Omental fat pad (tissue), 3 donors: ENCODE measurements at regions not wholly inside any gene's neighbourhood (a gene's known extent, or its start where the extent isn't known, plus 50 kb on each side); places are given as distances from the start of the nearest gene placed in this dataset.

Experiments
- ATAC-seq: fragments of 150-250 bp; one replicate; pipeline ENCODE4 v1.9.1; 2016; ENCODE audit warnings: mild to moderate bottlenecking, moderate library complexity; ENCODE audit not compliant: low FRiP score
- DNase-seq: peaks from one replicate; pipeline ENCODE4 v3.0.0-alpha.2; 2019; ENCODE audit warnings: low spot score
- TF ChIP-seq, protein P1 (sequence below), 3 donors: fragments of 450-650 bp; IDR thresholded peaks; one replicate each; pipeline ENCODE4 v1.5.1; 2016 to 2017; ENCODE audit warnings: antibody characterized with exemption in 3 of 3, mild to moderate bottlenecking in 3 of 3, moderate library complexity in 2 of 3

GRCh38 chr14:49980027-49980426 lies 87.1 kb downstream of the ARF6 start:
- DNase-seq (no peak), ATAC-seq (no peak)
- TF ChIP-seq, protein P1, sequence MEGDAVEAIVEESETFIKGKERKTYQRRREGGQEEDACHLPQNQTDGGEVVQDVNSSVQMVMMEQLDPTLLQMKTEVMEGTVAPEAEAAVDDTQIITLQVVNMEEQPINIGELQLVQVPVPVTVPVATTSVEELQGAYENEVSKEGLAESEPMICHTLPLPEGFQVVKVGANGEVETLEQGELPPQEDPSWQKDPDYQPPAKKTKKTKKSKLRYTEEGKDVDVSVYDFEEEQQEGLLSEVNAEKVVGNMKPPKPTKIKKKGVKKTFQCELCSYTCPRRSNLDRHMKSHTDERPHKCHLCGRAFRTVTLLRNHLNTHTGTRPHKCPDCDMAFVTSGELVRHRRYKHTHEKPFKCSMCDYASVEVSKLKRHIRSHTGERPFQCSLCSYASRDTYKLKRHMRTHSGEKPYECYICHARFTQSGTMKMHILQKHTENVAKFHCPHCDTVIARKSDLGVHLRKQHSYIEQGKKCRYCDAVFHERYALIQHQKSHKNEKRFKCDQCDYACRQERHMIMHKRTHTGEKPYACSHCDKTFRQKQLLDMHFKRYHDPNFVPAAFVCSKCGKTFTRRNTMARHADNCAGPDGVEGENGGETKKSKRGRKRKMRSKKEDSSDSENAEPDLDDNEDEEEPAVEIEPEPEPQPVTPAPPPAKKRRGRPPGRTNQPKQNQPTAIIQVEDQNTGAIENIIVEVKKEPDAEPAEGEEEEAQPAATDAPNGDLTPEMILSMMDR (IDR thresholded peaks at IDR 0.05) = no peak

DNA sequence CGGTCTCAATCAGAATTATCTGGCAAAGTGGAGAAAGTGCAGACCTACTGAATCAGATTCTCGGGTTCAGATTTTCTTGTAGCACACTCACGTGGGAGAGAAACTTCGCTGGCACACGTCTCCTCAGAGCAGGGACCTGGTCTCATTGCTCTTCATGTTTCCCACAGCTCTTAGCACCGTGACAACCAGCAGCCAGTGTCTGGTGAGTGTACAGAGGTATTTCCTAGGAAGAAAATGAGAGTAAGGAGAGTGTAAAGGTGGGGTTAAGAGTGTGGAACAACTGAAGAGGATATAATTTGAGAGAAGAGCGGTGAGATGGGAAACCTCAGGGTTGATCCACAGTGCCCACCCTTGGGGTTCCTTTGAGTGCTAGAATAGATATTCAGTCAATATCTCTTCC lies 89.2 kb downstream of the ARF6 start:
- ATAC-seq (peak; percentile 21), DNase-seq (no peak)
- TF ChIP-seq, protein P1 (IDR thresholded peaks at IDR 0.05) = no peak

- TF ChIP-seq, protein P1 (IDR thresholded peaks at IDR 0.05) = no peak
- DNase-seq = no peak
- ATAC-seq = peak; percentile 45
Measured at GRCh38 chr14:49982501-49982951, 89.6 kb downstream of the ARF6 start.

- ATAC-seq = no peak
- no peak for DNase-seq
- TF ChIP-seq, protein P1 (IDR thresholded peaks at IDR 0.05) = no peak
Measured at GRCh38 chr14:49984424-49984823, 91.5 kb downstream of the ARF6 start.

DNA sequence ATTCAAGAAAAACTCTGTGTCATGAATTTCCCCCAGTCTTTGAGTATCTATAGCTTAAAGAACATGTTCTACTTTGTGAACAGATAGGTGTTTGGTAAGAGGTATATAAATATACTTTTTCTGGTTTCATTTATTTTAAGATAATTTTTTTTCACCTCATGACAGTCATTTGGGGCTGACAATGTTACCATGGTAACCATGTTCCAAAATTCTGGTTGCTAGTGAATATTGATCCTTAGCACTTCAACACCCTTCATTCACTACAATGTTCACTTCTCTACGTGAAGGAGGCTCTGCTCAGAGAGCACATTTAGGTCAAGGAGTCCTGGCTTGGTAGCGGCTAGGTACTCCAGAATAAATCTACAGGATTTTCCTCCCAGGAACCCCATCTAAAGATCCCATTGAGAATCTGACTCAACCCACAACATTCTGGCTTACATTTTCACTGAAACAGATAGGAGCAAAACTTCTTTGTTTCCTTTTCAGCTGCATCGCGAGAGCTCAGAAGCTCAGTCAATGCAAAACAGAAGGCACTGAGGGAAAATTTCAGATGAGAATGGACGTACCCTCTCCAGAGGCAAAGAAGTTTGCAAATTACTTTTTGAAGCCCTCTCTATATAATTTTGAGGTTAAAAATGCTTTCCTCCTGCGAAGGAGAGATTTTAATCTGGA lies 93.6 kb downstream of the ARF6 start:
- TF ChIP-seq, protein P1 (IDR thresholded peaks at IDR 0.05) = no peak
- ATAC-seq (no peak), DNase-seq (no peak)

- TF ChIP-seq, protein P1 (IDR thresholded peaks at IDR 0.05) = no peak
- DNase-seq (no peak), ATAC-seq (no peak)
Measured at GRCh38 chr14:49988080-49988990, 95.5 kb downstream of the ARF6 start.
